T1000 (cell line): ENCODE measurements at regions not wholly inside any gene's neighbourhood (a gene's known extent, or its start where the extent isn't known, plus 50 kb on each side); places are given as distances from the start of the nearest gene placed in this dataset.
"Not testable (repeated sequence)": the region's sequence is repeated elsewhere in the genome, so short reads cannot be mapped to it uniquely, and the experiment has no call there.

Experiments
- DNase-seq: peaks from one replicate; lab custom pipeline; 2025; ENCODE audit warnings: mixed read lengths; lab: John Stamatoyannopoulos, UW

DNA sequence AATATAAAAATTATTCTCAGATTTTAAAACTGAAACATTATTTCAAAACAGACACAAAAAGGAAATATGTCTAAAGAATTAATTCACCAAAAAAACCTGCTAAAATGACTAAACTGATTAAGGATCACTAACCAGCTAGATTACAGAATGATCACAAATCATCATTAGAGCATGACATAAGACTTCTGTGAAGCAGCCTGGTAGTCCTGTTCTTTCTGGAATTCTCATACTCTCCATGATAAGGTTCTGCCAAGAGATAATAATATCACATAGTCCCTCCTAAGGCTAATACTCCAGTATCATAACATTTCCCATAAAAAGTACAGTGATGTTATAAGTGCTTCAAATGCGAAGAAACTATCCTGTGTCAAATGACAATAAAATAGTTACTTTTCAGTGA lies 1814.9 kb downstream of the SLITRK5 start:
- DNase-seq: no peak

DNA sequence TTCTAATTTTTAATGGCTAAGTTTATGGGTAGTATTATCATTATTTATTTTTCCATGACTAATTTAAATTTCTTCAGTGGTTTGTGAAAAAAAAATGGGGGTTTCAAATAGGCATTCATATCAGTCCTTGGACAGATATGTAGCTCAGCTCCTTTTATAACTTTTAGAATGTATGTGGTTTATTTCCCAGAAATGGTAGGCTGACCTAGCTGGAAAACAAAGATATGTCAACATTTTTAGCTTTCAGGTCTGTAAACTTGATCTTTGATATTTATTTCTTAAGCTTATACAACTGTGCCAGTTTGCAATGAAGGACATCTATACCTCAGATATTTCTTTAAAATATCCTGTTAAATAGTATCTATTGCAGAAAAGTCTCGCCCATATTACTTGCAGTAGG lies 1815.5 kb downstream of the SLITRK5 start:
- DNase-seq: no peak

DNA sequence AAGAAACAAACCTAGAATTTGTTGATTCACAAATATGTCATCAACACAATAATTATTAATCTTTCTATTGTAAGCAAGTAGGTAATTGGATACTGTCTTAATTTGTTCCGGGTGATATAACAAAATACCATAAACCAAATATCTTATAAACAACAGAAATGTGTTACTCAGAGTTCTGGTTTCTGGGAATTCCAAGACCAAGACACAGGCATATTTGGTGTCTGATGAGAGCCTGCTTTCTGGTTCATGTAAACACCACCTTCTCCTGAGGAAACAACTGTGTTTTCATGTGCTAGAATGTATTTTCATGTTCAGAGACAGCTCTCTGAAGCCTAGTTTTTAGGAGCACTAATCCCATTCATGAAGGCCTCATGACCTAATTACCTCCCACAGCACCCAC lies 1819.5 kb downstream of the SLITRK5 start:
- DNase-seq: no peak

GRCh38 chr13:89496478-89496877 lies 1825.3 kb downstream of the SLITRK5 start:
- DNase-seq: no peak

DNA sequence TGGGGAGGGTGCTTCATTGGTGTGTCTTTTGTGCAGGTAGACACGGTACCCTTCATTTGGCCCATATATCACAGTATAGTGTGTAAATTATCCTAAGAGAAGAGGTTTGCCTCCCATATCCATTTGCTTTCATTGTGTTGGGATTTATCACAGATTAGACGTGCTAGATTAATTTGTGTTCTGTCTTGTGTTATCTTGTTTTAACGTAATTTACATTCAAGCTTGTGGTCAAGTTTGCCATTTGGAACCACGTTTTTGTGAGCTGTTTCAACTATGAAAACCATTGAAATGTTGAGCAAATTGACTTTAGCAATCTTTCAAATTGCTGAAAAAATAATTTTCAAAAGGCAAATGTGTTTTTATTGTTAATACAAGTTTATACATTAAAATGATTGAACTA lies 1826.5 kb downstream of the SLITRK5 start:
- no peak for DNase-seq

- no peak for DNase-seq
Observed at GRCh38 chr13:89502286-89502685, 1831.1 kb downstream of the SLITRK5 start.

- DNase-seq: peak; percentile 44
Observed at GRCh38 chr13:89514534-89515312, 1832.8 kb upstream of the MIR17HG start.

- DNase-seq: no peak
Observed at GRCh38 chr13:89515948-89516347, 1831.5 kb upstream of the MIR17HG start.

GRCh38 chr13:89518289-89519077 lies 1829.0 kb upstream of the MIR17HG start:
- no peak for DNase-seq

GRCh38 chr13:89520468-89520867 lies 1827.0 kb upstream of the MIR17HG start:
- no peak for DNase-seq

DNA sequence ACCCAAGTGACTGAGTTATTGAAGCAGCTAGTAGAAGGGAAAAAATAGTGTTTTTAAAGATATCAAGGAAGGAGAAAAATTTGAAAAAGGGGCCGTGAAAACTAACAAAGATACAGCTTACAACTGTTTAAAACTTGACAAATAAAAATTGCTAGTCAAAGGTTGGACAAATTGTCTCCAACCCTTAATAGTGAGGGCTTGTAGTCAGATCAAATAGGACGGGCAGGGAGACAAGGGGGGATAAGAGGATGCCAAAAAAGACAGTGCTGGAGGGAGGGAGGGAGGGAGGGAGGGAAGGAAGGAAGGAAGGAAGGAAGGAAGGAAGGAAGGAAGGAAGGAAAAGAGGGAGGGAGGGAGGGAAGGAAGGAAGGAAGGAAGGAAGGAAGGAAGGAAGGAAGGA lies 1825.8 kb upstream of the MIR17HG start:
- not testable (repeated sequence) for DNase-seq

- DNase-seq: no peak
Observed at GRCh38 chr13:89541091-89542030, 1806.1 kb upstream of the MIR17HG start.

GRCh38 chr13:89550938-89551337 lies 1796.5 kb upstream of the MIR17HG start:
- DNase-seq: no peak

DNA sequence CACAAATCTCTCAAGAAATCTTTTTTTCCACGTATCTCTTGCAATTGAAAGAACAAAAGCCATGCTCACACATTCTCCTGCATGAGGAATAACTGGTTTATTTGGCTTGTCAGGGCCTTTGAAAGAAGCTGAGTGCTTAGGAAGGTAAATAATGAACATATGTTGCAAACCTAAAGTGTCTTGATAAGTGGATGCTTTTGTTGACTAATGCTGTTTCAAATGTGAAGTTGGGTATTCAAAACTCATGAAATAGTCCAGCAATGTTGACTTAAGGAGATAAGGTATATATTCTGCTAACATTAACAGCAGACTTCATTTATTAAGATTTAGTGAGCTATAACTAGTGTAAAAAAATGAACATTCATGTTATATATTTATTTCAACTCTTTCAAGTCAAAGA lies 1792.7 kb upstream of the MIR17HG start:
- DNase-seq: no peak

- no peak for DNase-seq
Observed at GRCh38 chr13:89565476-89566100, 1781.9 kb upstream of the MIR17HG start.

DNA sequence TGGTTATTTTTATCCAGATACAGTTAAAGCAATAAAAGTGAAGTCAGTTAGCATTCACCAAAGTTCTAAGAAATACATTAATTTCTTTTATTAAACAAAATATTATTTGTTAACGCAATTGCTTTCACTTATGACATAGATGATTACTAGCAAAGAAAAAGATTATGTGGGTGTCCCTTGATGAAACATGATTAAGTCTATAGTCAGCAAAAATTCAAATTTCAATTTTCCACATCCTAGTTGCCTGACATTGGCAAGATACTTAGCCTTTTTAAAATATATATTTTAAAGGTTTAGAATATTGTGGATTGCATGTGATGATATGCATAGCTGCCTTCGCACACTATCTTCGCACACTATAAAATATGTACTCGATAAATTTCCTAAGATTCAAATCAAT lies 1780.5 kb upstream of the MIR17HG start:
- DNase-seq: no peak

GRCh38 chr13:89568276-89568675 lies 1779.2 kb upstream of the MIR17HG start:
- no peak for DNase-seq

DNA sequence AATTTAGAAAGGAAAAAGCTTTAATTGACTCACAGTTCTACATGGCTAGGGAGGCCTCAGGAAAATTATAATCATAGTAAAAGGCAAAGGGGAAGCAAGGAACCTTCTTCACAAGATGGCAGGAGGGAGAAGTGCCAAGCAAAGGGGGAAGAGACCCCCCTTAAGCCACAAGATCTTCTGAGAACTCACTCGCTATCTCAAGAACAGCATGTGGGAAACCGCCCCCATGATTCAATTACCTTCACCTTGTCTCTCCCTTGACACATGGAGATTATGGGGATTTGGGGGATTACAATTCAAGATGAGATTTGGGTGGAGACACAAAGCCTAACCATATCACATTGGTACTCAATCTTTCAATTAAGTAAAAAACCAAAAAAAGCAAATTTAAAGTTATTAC lies 1778.7 kb upstream of the MIR17HG start:
- DNase-seq: no peak

- no peak for DNase-seq
Observed at GRCh38 chr13:89571676-89572075, 1775.8 kb upstream of the MIR17HG start.

- no peak for DNase-seq
Observed at GRCh38 chr13:89574077-89574476, 1773.4 kb upstream of the MIR17HG start.

DNA sequence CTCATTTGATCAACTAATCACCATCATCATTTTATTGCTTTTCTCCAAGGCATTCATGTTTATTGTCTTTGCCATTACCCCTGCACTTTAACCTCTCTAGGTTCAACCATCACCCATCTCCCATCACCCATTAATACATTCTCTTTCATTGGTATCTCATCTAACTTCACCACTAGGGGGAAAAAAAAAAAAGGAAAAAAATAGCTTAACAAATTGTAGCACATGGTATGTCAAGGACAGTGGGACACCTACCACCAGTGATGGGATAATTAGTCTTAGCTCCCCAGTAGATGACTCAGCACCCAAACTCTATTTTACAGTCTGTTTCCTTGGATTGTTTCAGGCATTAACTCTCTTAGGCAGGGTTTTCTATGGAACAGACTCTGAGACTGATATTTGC lies 1770.2 kb upstream of the MIR17HG start:
- DNase-seq: no peak
